SK-N-SH (cell line): ENCODE measurements at regions not wholly inside any gene's neighbourhood (a gene's known extent, or its start where the extent isn't known, plus 50 kb on each side); places are given as distances from the start of the nearest gene placed in this dataset.
"Not testable (repeated sequence)": the region's sequence is repeated elsewhere in the genome, so short reads cannot be mapped to it uniquely, and the experiment has no call there.

Experiments
- CTCF ChIA-PET: fragments of 300-600, 350-600 bp; formaldehyde crosslinking; extraction: SDS; loops from one replicate; lab custom pipeline; 2021; lab: Yijun Ruan, JAX
- POLR2A ChIA-PET: fragments of 350-600 bp; sonication (Branson Sonifier 250); formaldehyde crosslinking; extraction: SDS; loops from one replicate; lab custom pipeline; 2020; ENCODE audit warnings: antibody characterized with exemption, inconsistent platforms; lab: Yijun Ruan, JAX
- DNase-seq: peaks from one replicate; pipeline ENCODE4 v3.0.0; 2012
- H2AFZ ChIP-seq: fragments of 200-600 bp; sonication (generic); 2 replicates; pipeline ENCODE4 v1.8.1; 2016; ENCODE audit warnings: antibody characterized with exemption, mild to moderate bottlenecking, low read depth
- H3F3A ChIP-seq: fragments of 200-600 bp; sonication (generic); replicated peaks from 2 replicates; pipeline ENCODE3; 2016; ENCODE audit warnings: antibody characterized with exemption, mild to moderate bottlenecking; ENCODE audit not compliant: insufficient read depth
- H3K27ac ChIP-seq, 2 experiments: fragments of 200-500 bp in 1 of 2; fragments of 200-600 bp in 1 of 2; sonication (Bioruptor generic) in 1 of 2; sonication (generic), shearing (Covaris generic) in 1 of 2; 2 replicates each; pipeline versions ENCODE4 v1.5.1 to v1.6.1; 2014 to 2016; ENCODE audit warnings: low read depth in 2 of 2, inconsistent platforms in 1 of 2, low read length in 1 of 2, mild to moderate bottlenecking in 1 of 2, mixed read lengths in 1 of 2
- H3K27me3 ChIP-seq: fragments of 200-600 bp; sonication (generic), shearing (Covaris generic); 2 replicates; pipeline ENCODE4 v1.6.1; 2016; ENCODE audit warnings: mixed run types; ENCODE audit not compliant: insufficient read depth
- H3K36me3 ChIP-seq, 2 experiments: fragments of 200-500 bp in 1 of 2; fragments of 200-600 bp in 1 of 2; sonication (Bioruptor generic) in 1 of 2; sonication (generic) in 1 of 2; replicated peaks in 1 of 2; 2 replicates each; pipeline versions ENCODE3 to v1.5.1; 2014 to 2016; ENCODE audit warnings: low read length in 1 of 2, mild to moderate bottlenecking in 1 of 2; ENCODE audit not compliant: insufficient read depth in 2 of 2, control insufficient read depth in 1 of 2
- H3K4me1 ChIP-seq, 2 experiments: fragments of 200-500 bp in 1 of 2; fragments of 200-600 bp in 1 of 2; sonication (Bioruptor generic) in 1 of 2; sonication (generic), shearing (Covaris generic) in 1 of 2; 2 replicates each; pipeline versions ENCODE4 v1.5.1 to v1.6.1; 2014 to 2016; ENCODE audit warnings: low read depth in 1 of 2, low read length in 1 of 2, mixed run types in 1 of 2; ENCODE audit not compliant: insufficient read depth in 2 of 2, control insufficient read depth in 1 of 2
- H3K4me2 ChIP-seq: fragments of 200-600 bp; sonication (generic), shearing (Covaris generic); 2 replicates; pipeline ENCODE4 v1.6.1; 2017; ENCODE audit warnings: mixed run types
- H3K4me3 ChIP-seq, 2 experiments: fragments of 200-500 bp in 1 of 2; fragments of 200-600 bp in 1 of 2; sonication (Bioruptor generic) in 1 of 2; sonication (generic), shearing (Covaris generic) in 1 of 2; 2 replicates each; pipeline versions ENCODE4 v1.5.1 to v1.8.1; 2014 to 2016; ENCODE audit warnings: low read depth in 2 of 2, inconsistent platforms in 1 of 2, low read length in 1 of 2, mild to moderate bottlenecking in 1 of 2, mixed read lengths in 1 of 2, moderate library complexity in 1 of 2
- H3K79me2 ChIP-seq: fragments of 200-600 bp; sonication (generic); 2 replicates; pipeline ENCODE4 v1.8.1; 2017; ENCODE audit warnings: mild to moderate bottlenecking; ENCODE audit not compliant: insufficient read depth
- H3K9ac ChIP-seq: fragments of 200-600 bp; sonication (generic); 2 replicates; pipeline ENCODE4 v1.6.1; 2017; ENCODE audit warnings: mixed run types
- H3K9me2 ChIP-seq: fragments of 200-600 bp; sonication (generic); 2 replicates; pipeline ENCODE4 v1.6.1; 2017; ENCODE audit warnings: mixed run types
- H3K9me3 ChIP-seq: fragments of 200-600 bp; sonication (generic); 2 replicates; pipeline ENCODE4 v1.6.1; 2017; ENCODE audit warnings: mixed run types, mild to moderate bottlenecking, moderate library complexity
- H4K20me1 ChIP-seq: fragments of 200-600 bp; sonication (generic); 2 replicates; pipeline ENCODE4 v1.6.1; 2017; ENCODE audit warnings: mild to moderate bottlenecking, mixed run types; ENCODE audit not compliant: insufficient read depth
- CTCF ChIP-seq: fragments of 200-600 bp; sonication (generic); IDR thresholded peaks from 2 replicates; pipeline ENCODE4 v1.6.1; 2017; ENCODE audit warnings: antibody characterized with exemption, mild to moderate bottlenecking, moderate library complexity
- EP300 ChIP-seq, 2 experiments: IDR thresholded peaks; 2 replicates each; pipeline versions ENCODE4 v1.4.0 to v1.6.1; 2012; ENCODE audit warnings: borderline replicate concordance in 1 of 2, low read depth in 1 of 2, low read length in 1 of 2
- FOSL2 ChIP-seq: IDR thresholded peaks from 2 replicates; pipeline ENCODE4 v1.4.0; 2012; ENCODE audit warnings: low read depth, mild to moderate bottlenecking, moderate library complexity, borderline replicate concordance
- GABPA ChIP-seq: IDR thresholded peaks from 2 replicates; pipeline ENCODE4 v1.4.0; 2012; ENCODE audit warnings: low read depth, mild to moderate bottlenecking
- IRF3 ChIP-seq: fragments of 150-350 bp; IDR thresholded peaks from 2 replicates; pipeline ENCODE4 v1.6.1; 2016; ENCODE audit warnings: mild to moderate bottlenecking, low read depth, low read length
- POLR2AphosphoS5 ChIP-seq: IDR thresholded peaks from 2 replicates; pipeline ENCODE4 v1.6.1; 2012; ENCODE audit warnings: low read depth, low read length
- RAD21 ChIP-seq: IDR thresholded peaks from 2 replicates; pipeline ENCODE4 v1.6.1; 2012; ENCODE audit warnings: mild to moderate bottlenecking, low read length
- SIN3A ChIP-seq: IDR thresholded peaks from 2 replicates; pipeline ENCODE4 v1.6.1; 2012; ENCODE audit warnings: low read depth, mild to moderate bottlenecking, low read length, moderate library complexity, borderline replicate concordance
- SMC3 ChIP-seq: IDR thresholded peaks from 2 replicates; pipeline ENCODE4 v1.6.1; 2012; ENCODE audit warnings: low read depth, low read length, improper control_type of control experiment
- TEAD4 ChIP-seq: IDR thresholded peaks from 2 replicates; pipeline ENCODE4 v1.4.0; 2012; ENCODE audit warnings: mild to moderate bottlenecking, borderline replicate concordance; ENCODE audit not compliant: insufficient read depth
- USF1 ChIP-seq: IDR thresholded peaks from 2 replicates; pipeline ENCODE4 v1.4.0; 2012; ENCODE audit warnings: low read depth, borderline replicate concordance
- YY1 ChIP-seq: IDR thresholded peaks from 2 replicates; pipeline ENCODE4 v1.4.0; 2012; ENCODE audit warnings: low read depth, mild to moderate bottlenecking
- WGBS: methylation state at CpG from one replicate; pipeline ENCODE4 v1.1.6; 2017; ENCODE audit warnings: low lambda C conversion rate; 5-methylcytosine and 5-hydroxymethylcytosine counted together

DNA sequence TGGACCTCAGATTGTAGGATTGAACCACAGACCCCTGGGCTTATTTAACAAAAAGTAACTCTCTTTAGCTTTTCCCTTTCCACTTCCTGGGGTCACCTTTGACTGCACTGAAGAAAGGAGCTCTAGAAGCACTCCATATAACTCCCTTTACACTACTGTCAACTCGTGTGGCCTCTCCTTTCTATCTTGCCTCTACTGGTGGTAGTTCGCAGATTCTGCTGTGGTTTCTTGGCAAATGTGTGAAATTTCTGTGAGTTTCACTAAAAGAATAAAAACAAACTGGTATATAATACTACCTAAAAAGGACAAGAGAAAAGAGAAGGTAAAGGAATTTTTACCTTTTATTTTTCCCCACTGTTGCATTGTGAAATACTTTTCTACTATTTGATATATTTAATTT, 1298.1 kb downstream of the PCDH9 start (continued):
- TF ChIP-seq USF1, result no peak

DNA sequence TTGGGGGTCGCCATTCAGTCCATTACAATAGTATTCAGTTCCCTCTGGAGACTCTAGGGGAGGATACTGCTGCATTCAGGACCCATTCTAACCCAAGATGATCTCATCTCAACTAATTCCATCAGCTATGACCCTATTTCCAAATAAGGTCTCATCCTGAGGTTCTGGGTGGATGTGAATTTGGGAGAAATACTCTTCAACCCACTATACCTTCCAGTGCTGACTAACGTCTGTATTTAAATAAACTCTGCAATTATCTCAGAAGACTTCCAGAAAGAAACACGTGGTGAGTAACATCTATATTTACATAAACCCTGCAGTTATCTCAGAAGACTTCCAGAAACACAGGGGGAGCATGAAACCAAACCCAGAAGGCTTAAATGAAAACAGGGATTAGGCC, 1300.7 kb downstream of the PCDH9 start:
- Histone ChIP-seq H3K27ac (no peak overlapping the region), H3K36me3 (no peaks in the 10 kb centered on the region), H3K4me3 (no peak overlapping the region), H3K27me3 (no peaks in the 10 kb centered on the region), H4K20me1 (no peaks in the 10 kb centered on the region), H3K79me2 (no peaks in the 10 kb centered on the region), H3K9ac (no peak overlapping the region), H3K9me3 (no peaks in the 10 kb centered on the region), H2AFZ (no peak overlapping the region), H3K4me2 (no peak overlapping the region), H3F3A (no peaks in the 10 kb centered on the region), H3K9me2 (no peaks in the 10 kb centered on the region), H3K4me1 (no peaks in the 10 kb centered on the region)
- no peak for DNase-seq
- ChIA-PET CTCF (no interaction called here), POLR2A (no interaction called here)
- 81% methylated on average over 3 of the region's 3 CpGs for WGBS
- TF ChIP-seq SIN3A (no peak), FOSL2 (no peak)
- TF ChIP-seq, all 33 proteins: peak for 0

- no peaks in the 10 kb centered on the region for H3F3A ChIP-seq
- WGBS, result 87% methylated on average over 5 of the region's 7 CpGs
- no peak overlapping the region for H3K9ac ChIP-seq
- DNase-seq, result no peak
- no peaks in the 10 kb centered on the region for H3K9me2 ChIP-seq
- POLR2A ChIA-PET, result no interaction called here
- no peak overlapping the region for H2AFZ ChIP-seq
- H3K4me2 ChIP-seq, result no peak overlapping the region
- H3K27ac ChIP-seq, result no peak overlapping the region
- TF ChIP-seq IRF3, result no peak
- TF ChIP-seq GABPA, result no peak
- TF ChIP-seq POLR2AphosphoS5, result no peak
- TF ChIP-seq CTCF, result peak; percentile 24; the same call in 1 of the 2 replicates
- peak; percentile 35 for TF ChIP-seq SMC3
- TF ChIP-seq TEAD4, result no peak
- peak; percentile 38 for TF ChIP-seq RAD21
- no peak for TF ChIP-seq YY1
- TF ChIP-seq EP300 (IDR thresholded peaks at IDR 0.05; ENCODE audit: borderline replicate concordance in 1 of 2, low read depth in 1 of 2, low read length in 1 of 2), result no peak
- H3K27me3 ChIP-seq, result no peaks in the 10 kb centered on the region
- H3K36me3 ChIP-seq, result no peaks in the 10 kb centered on the region
- no peaks in the 10 kb centered on the region for H3K79me2 ChIP-seq
- no peaks in the 10 kb centered on the region for H3K4me1 ChIP-seq
- CTCF ChIA-PET, result interaction anchor here (1.6 kb wide), 1 partner anchor 1302 kb away, joined by 5 read pairs; no protein-coding TSS in a partner anchor
- H3K4me3 ChIP-seq, result no peak overlapping the region
- no peaks in the 10 kb centered on the region for H3K9me3 ChIP-seq
- H4K20me1 ChIP-seq, result no peaks in the 10 kb centered on the region
These were observed 1303.4 kb downstream of the PCDH9 start for GRCh38 chr13:65926750-65927171.

GRCh38 chr13:65922846-65923245, 1307.3 kb downstream of the PCDH9 start:
- H3K27me3 ChIP-seq, H4K20me1 ChIP-seq, CTCF ChIA-PET, H2AFZ ChIP-seq, H3K4me1 ChIP-seq, H3K9ac ChIP-seq, H3K4me3 ChIP-seq, DNase-seq, POLR2A ChIA-PET, H3K9me2 ChIP-seq, H3F3A ChIP-seq, H3K4me2 ChIP-seq, H3K9me3 ChIP-seq, H3K79me2 ChIP-seq, H3K36me3 ChIP-seq, H3K27ac ChIP-seq: not testable (repeated sequence)
- WGBS, result 95% methylated on average over 4 of the region's 4 CpGs
